ENCODE measurements at regions not wholly inside any gene's neighbourhood (a gene's known extent, or its start where the extent isn't known, plus 50 kb on each side); places are given as distances from the start of the nearest gene placed in this dataset.

GRCh38 chr17:62891659-62892058 lies 74.4 kb upstream of the TANC2 start:
- no peak for TF ChIP-seq SIN3A (IDR thresholded peaks at IDR 0.05; ENCODE audit: borderline replicate concordance, insufficient read depth, low read length)
- TF ChIP-seq TAF1 (IDR thresholded peaks at IDR 0.05; ENCODE audit: borderline replicate concordance, insufficient read depth, low read length), result no peak
- no peak for TF ChIP-seq POLR2AphosphoS5 (IDR thresholded peaks at IDR 0.05; ENCODE audit: low read depth, low read length)

Data from PFSK-1 (cell line).